ENCODE measurements at regions not wholly inside any gene's neighbourhood (a gene's known extent, or its start where the extent isn't known, plus 50 kb on each side); places are given as distances from the start of the nearest gene placed in this dataset.
A peak's percentile ranks its signal among the peaks of the same experiment; 100 is the strongest.

- DNase-seq (ENCODE audit: low spot score) = no peak
- Mint-ChIP-seq H3K9me3 (ENCODE audit: low read depth) (no peaks in the 10 kb centered on the region), H3K27me3 (ENCODE audit: low read depth) (no peaks in the 10 kb centered on the region), H3K4me1 (ENCODE audit: low read depth) (peaks cover 14% of the 10 kb centered on the region), H3K27ac (ENCODE audit: unreplicated experiment) (no peak overlapping the region), H3K36me3 (ENCODE audit: low read depth) (peaks cover 23% of the 10 kb centered on the region), H3K4me3 (ENCODE audit: unreplicated experiment) (no peak overlapping the region)
- no peak for TF ChIP-seq CTCF (IDR thresholded peaks at IDR 0.05)
Measured at GRCh38 chr7:35889001-35889400, 88.1 kb downstream of the SEPTIN7 start.

GRCh38 chr7:35889870-35890269 is 89.0 kb downstream of the SEPTIN7 start:
- DNase-seq (ENCODE audit: low spot score) = no peak
- H3K36me3 Mint-ChIP-seq (ENCODE audit: low read depth) = peaks cover 22% of the 10 kb centered on the region

GRCh38 chr7:35891004-35891830 is 90.4 kb downstream of the SEPTIN7 start:
- no peak for DNase-seq (ENCODE audit: low spot score)
- Mint-ChIP-seq H3K27me3 (ENCODE audit: low read depth) (no peaks in the 10 kb centered on the region), H3K4me1 (ENCODE audit: low read depth) (peaks cover 19% of the 10 kb centered on the region), H3K27ac (ENCODE audit: unreplicated experiment) (no peak overlapping the region), H3K9me3 (ENCODE audit: low read depth) (no peaks in the 10 kb centered on the region), H3K4me3 (ENCODE audit: unreplicated experiment) (no peak overlapping the region), H3K36me3 (ENCODE audit: low read depth) (peaks cover 22% of the 10 kb centered on the region)
- TF ChIP-seq CTCF (IDR thresholded peaks at IDR 0.05) = no peak

More at GRCh38 chr7:35889870-35890269, 89.0 kb downstream of the SEPTIN7 start:
- Mint-ChIP-seq H3K4me3 (ENCODE audit: unreplicated experiment) (no peak overlapping the region), H3K9me3 (ENCODE audit: low read depth) (no peaks in the 10 kb centered on the region), H3K27ac (ENCODE audit: unreplicated experiment) (no peak overlapping the region), H3K4me1 (ENCODE audit: low read depth) (peaks cover 18% of the 10 kb centered on the region), H3K27me3 (ENCODE audit: low read depth) (no peaks in the 10 kb centered on the region)
- TF ChIP-seq CTCF (IDR thresholded peaks at IDR 0.05) = no peak

GRCh38 chr7:35893649-35894048 is 92.8 kb downstream of the SEPTIN7 start:
- peak overlapping the region; percentile 9 for H3K27ac Mint-ChIP-seq (ENCODE audit: unreplicated experiment)
- no peak overlapping the region for H3K4me3 Mint-ChIP-seq (ENCODE audit: unreplicated experiment)
- TF ChIP-seq CTCF (IDR thresholded peaks at IDR 0.05) = no peak
- peaks cover 22% of the 10 kb centered on the region for H3K4me1 Mint-ChIP-seq (ENCODE audit: low read depth)
- no peaks in the 10 kb centered on the region for H3K9me3 Mint-ChIP-seq (ENCODE audit: low read depth)
- H3K27me3 Mint-ChIP-seq (ENCODE audit: low read depth) = no peaks in the 10 kb centered on the region
- DNase-seq (ENCODE audit: low spot score) = no peak
- peaks cover 17% of the 10 kb centered on the region for H3K36me3 Mint-ChIP-seq (ENCODE audit: low read depth)

- H3K36me3 Mint-ChIP-seq (ENCODE audit: low read depth) = peaks cover 11% of the 10 kb centered on the region
- H3K4me3 Mint-ChIP-seq (ENCODE audit: unreplicated experiment) = no peak overlapping the region
- no peak for TF ChIP-seq CTCF (IDR thresholded peaks at IDR 0.05)
- H3K4me1 Mint-ChIP-seq (ENCODE audit: low read depth) = peaks cover 22% of the 10 kb centered on the region
- H3K9me3 Mint-ChIP-seq (ENCODE audit: low read depth) = no peaks in the 10 kb centered on the region
- H3K27me3 Mint-ChIP-seq (ENCODE audit: low read depth) = no peaks in the 10 kb centered on the region
- DNase-seq (ENCODE audit: low spot score) = no peak
- H3K27ac Mint-ChIP-seq (ENCODE audit: unreplicated experiment) = no peak overlapping the region
Measured at GRCh38 chr7:35894721-35895120, 93.9 kb downstream of the SEPTIN7 start.

Measured in chondrocyte (in vitro differentiated cells).